Neuronal stem cell (in vitro differentiated cells): ENCODE measurements at regions not wholly inside any gene's neighbourhood (a gene's known extent, or its start where the extent isn't known, plus 50 kb on each side); places are given as distances from the start of the nearest gene placed in this dataset.
A peak's percentile ranks its signal among the peaks of the same experiment; 100 is the strongest.

ENCODE experiments used
- DNase-seq: peaks from one replicate; pipeline ENCODE4 v3.0.0-alpha.2; 2013; ENCODE audit warnings: low spot score
- H2AFZ ChIP-seq: one replicate; pipeline ENCODE4 v1.6.1; 2013; ENCODE audit warnings: mild to moderate bottlenecking, low read length, inconsistent platforms
- H2AK5ac ChIP-seq: 2 replicates; pipeline ENCODE4 v1.6.1; 2013; ENCODE audit warnings: low read depth, mild to moderate bottlenecking, inconsistent platforms, low read length, moderate library complexity, mixed read lengths
- H2BK120ac ChIP-seq: 2 replicates; pipeline ENCODE4 v1.6.1; 2013; ENCODE audit warnings: low read depth, mild to moderate bottlenecking, inconsistent platforms, low read length, moderate library complexity, mixed read lengths
- H2BK12ac ChIP-seq: one replicate; pipeline ENCODE4 v1.6.1; 2013; ENCODE audit warnings: low read length, inconsistent platforms
- H2BK15ac ChIP-seq: 2 replicates; pipeline ENCODE4 v1.6.1; 2013; ENCODE audit warnings: mild to moderate bottlenecking, low read length, inconsistent platforms, mixed read lengths
- H2BK5ac ChIP-seq: one replicate; pipeline ENCODE4 v1.6.1; 2013; ENCODE audit warnings: inconsistent platforms, mild to moderate bottlenecking, low read length, moderate library complexity
- H3K14ac ChIP-seq: one replicate; pipeline ENCODE4 v1.6.1; 2013; ENCODE audit warnings: low read length, inconsistent platforms
- H3K18ac ChIP-seq: 2 replicates; pipeline ENCODE4 v1.6.1; 2013; ENCODE audit warnings: low read length, inconsistent platforms
- H3K23ac ChIP-seq: 2 replicates; pipeline ENCODE4 v1.6.1; 2013; ENCODE audit warnings: low read depth, mild to moderate bottlenecking, mixed read lengths, low read length, inconsistent platforms; ENCODE audit not compliant: poor library complexity
- H3K27ac ChIP-seq: replicated peaks from 3 replicates; pipeline ENCODE4 v1.5.1; 2013; ENCODE audit warnings: low read length, inconsistent platforms
- H3K27me3 ChIP-seq, 3 experiments: 2 replicates each; pipeline ENCODE4 v1.6.1; 2013; ENCODE audit warnings: low read length in 3 of 3, mild to moderate bottlenecking in 2 of 3, inconsistent platforms in 1 of 3, low read depth in 1 of 3, mixed read lengths in 1 of 3, moderate library complexity in 1 of 3; ENCODE audit not compliant: control insufficient read depth in 3 of 3, insufficient read depth in 3 of 3
- H3K36me3 ChIP-seq, 2 donors: replicated peaks in 1 of 2; 2 replicates each; pipeline ENCODE4 v1.6.1; 2013; ENCODE audit warnings: low read length in 2 of 2; ENCODE audit not compliant: control insufficient read depth in 2 of 2, insufficient read depth in 2 of 2
- H3K4ac ChIP-seq: 2 replicates; pipeline ENCODE4 v1.6.1; 2013; ENCODE audit warnings: inconsistent platforms, mild to moderate bottlenecking, low read length, moderate library complexity
- H3K4me1 ChIP-seq, 2 donors: 1 replicate in 1 of 2; 2 replicates in 1 of 2; pipeline ENCODE4 v1.6.1; 2013; ENCODE audit warnings: low read length in 2 of 2, low read depth in 1 of 2; ENCODE audit not compliant: control insufficient read depth in 2 of 2, insufficient read depth in 1 of 2
- H3K4me2 ChIP-seq: one replicate; pipeline ENCODE4 v1.6.1; 2013; ENCODE audit warnings: mild to moderate bottlenecking, low read length, inconsistent platforms; ENCODE audit not compliant: insufficient read depth, poor library complexity, severe bottlenecking
- H3K4me3 ChIP-seq, 2 donors: 2 replicates each; pipeline ENCODE4 v1.5.1; 2013; ENCODE audit warnings: low read length in 2 of 2, mild to moderate bottlenecking in 2 of 2, inconsistent platforms in 1 of 2, moderate library complexity in 1 of 2
- H3K79me1 ChIP-seq: one replicate; pipeline ENCODE4 v1.6.1; 2013; ENCODE audit warnings: low read depth, mild to moderate bottlenecking, inconsistent platforms, low read length, moderate library complexity
- H3K9ac ChIP-seq: one replicate; pipeline ENCODE4 v1.6.1; 2013; ENCODE audit warnings: mild to moderate bottlenecking, low read depth, low read length, inconsistent platforms; ENCODE audit not compliant: poor library complexity
- H3K9me3 ChIP-seq, 2 donors: replicated peaks in 1 of 2; 2 replicates each; pipeline versions ENCODE3 to v1.6.1; 2013; ENCODE audit warnings: low read length in 2 of 2, mild to moderate bottlenecking in 2 of 2, inconsistent platforms in 1 of 2, low read depth in 1 of 2, mixed read lengths in 1 of 2, moderate library complexity in 1 of 2; ENCODE audit not compliant: control insufficient read depth in 2 of 2, insufficient read depth in 1 of 2
- H4K8ac ChIP-seq: one replicate; pipeline ENCODE4 v1.6.1; 2013; ENCODE audit warnings: low read depth, mild to moderate bottlenecking, inconsistent platforms, low read length, moderate library complexity
- H4K91ac ChIP-seq: one replicate; pipeline ENCODE4 v1.6.1; 2013; ENCODE audit warnings: low read length, low read depth, mild to moderate bottlenecking, inconsistent platforms; ENCODE audit not compliant: poor library complexity
- WGBS, 2 donors: extraction: QIAGEN DNeasy Blood & Tissue Kit; methylation state at CpG; one replicate each; pipeline ENCODE4 v1.1.7; 2013; ENCODE audit warnings: missing lambda C conversion rate in 2 of 2, mixed read lengths in 1 of 2; ENCODE audit not compliant: insufficient read length in 2 of 2, insufficient replicate concordance in 1 of 2; ENCODE audit errors: extremely low coverage in 2 of 2; 5-methylcytosine and 5-hydroxymethylcytosine counted together

DNA sequence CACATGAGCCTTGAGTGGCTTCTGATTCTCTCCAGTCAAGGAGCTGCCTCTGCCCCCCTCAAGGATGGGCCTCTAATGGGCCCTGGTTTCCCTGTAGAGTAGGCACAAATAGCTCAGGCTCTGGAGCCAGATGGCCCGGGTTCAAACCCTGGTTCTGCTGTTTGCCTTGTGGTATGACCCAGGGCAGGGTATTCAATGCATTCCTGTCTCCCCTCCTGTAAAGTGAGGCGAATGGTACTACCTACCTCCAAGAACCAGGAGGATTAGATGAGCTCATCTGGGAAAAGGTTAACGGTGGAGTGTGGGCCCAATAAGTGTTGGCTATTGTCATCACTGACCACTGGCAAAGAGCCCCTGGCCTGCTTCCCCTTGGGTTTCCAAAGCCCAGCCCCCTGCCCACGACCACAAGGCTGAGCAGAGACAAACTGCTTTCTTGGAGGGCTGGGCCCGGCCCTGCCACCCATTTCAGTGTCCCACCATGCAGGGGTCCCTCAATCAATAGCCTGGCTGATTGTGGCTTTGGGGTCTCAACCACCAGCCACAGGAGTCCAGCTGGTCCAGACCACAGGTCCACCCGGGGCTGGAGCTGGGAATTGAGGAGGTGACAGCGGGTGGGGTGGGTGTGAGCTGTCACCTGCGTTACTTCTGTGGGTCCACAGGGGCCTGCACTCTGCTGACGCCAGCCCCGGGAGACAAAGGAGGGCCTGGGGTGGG, 115.6 kb upstream of the RUNX3 start:
- no peak overlapping the region for H4K8ac ChIP-seq
- no peak overlapping the region for H2BK15ac ChIP-seq
- no peak overlapping the region for H3K4me3 ChIP-seq
- H2BK12ac ChIP-seq = no peak overlapping the region
- DNase-seq = no peak
- H2AK5ac ChIP-seq = no peak overlapping the region
- H2AFZ ChIP-seq = no peak overlapping the region
- WGBS, 2 donors = no CpG with 5 or more reads among the region's 10 CpGs
- H2BK5ac ChIP-seq = no peak overlapping the region
- H2BK120ac ChIP-seq = no peak overlapping the region
- peaks cover 0 to 7% of the 10 kb centered on the region in 2 donors for H3K4me1 ChIP-seq
- H3K27ac ChIP-seq = no peak overlapping the region
- H3K4ac ChIP-seq = no peak overlapping the region
- H3K14ac ChIP-seq = no peak overlapping the region
- peak overlapping the region; percentile 21 for H3K18ac ChIP-seq
- no peaks in the 10 kb centered on the region for H3K36me3 ChIP-seq
- no peaks in the 10 kb centered on the region for H3K9me3 ChIP-seq
- H4K91ac ChIP-seq = no peak overlapping the region
- peaks cover 0 to 37% (median 0%) of the 10 kb centered on the region in 3 experiments for H3K27me3 ChIP-seq
- H3K79me1 ChIP-seq = no peaks in the 10 kb centered on the region
- H3K4me2 ChIP-seq = no peak overlapping the region
- no peak overlapping the region for H3K23ac ChIP-seq
- no peak overlapping the region for H3K9ac ChIP-seq

DNA sequence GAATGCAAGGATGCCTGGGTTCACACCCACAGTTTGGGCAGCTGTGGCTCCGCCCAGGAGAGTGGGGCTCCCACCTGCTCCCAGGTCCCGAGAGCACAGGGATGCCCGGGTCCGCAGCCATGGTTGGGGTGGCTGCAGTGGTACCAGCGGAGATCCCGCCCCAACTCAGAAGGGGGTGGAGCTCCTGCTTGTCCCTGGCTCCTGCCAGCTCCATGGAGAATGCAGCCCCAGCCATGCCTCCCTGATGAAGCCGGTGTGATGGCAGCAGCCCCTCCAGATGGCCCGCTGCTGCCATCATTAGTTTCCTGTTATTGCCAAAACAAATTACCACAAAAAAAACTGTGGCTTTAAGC, 113.1 kb upstream of the RUNX3 start:
- Histone ChIP-seq H4K91ac (no peak overlapping the region), H3K4me1 (peaks cover 0 to 5% of the 10 kb centered on the region in 2 donors)
- no CpG with 5 or more reads among the region's 8 CpGs for WGBS, 2 donors

GRCh38 chr1:25042331-25043227, 112.5 kb upstream of the RUNX3 start:
- Histone ChIP-seq H2AFZ (no peak overlapping the region), H3K9ac (peak overlapping the region; percentile 47), H3K79me1 (no peaks in the 10 kb centered on the region), H2AK5ac (peak overlapping the region; percentile 33), H3K4ac (no peak overlapping the region), H4K8ac (no peak overlapping the region), H3K4me3 (no peak overlapping the region), H3K14ac (no peak overlapping the region), H4K91ac (peak overlapping the region; percentile 38), H2BK12ac (peak overlapping the region; percentile 24), H3K23ac (peak overlapping the region; percentile 9), H3K27me3 (peaks cover 0 to 15% (median 0%) of the 10 kb centered on the region in 3 experiments), H3K9me3 (no peaks in the 10 kb centered on the region), H3K4me1 (peaks cover 0 to 5% of the 10 kb centered on the region in 2 donors), H3K36me3 (no peaks in the 10 kb centered on the region), H2BK15ac (peak overlapping the region; percentile 46), H3K27ac (no peak overlapping the region), H3K18ac (peak overlapping the region; percentile 55), H2BK120ac (peak overlapping the region; percentile 7), H2BK5ac (peak overlapping the region; percentile 42), H3K4me2 (no peak overlapping the region)
- no CpG with 5 or more reads among the region's 13 CpGs for WGBS, 2 donors
- no peak for DNase-seq

More for the DNA sequence above, 113.1 kb upstream of the RUNX3 start:
- Histone ChIP-seq H3K27ac (no peak overlapping the region), H2BK120ac (peak overlapping the region; percentile 7), H3K36me3 (no peaks in the 10 kb centered on the region), H2AFZ (no peak overlapping the region), H3K14ac (no peak overlapping the region), H3K9me3 (no peaks in the 10 kb centered on the region), H3K4ac (no peak overlapping the region), H2AK5ac (peak overlapping the region; percentile 33), H3K18ac (no peak overlapping the region), H2BK5ac (peak overlapping the region; percentile 42), H3K4me3 (no peak overlapping the region), H2BK12ac (no peak overlapping the region), H2BK15ac (peak overlapping the region; percentile 46), H4K8ac (no peak overlapping the region), H3K9ac (no peak overlapping the region), H3K79me1 (no peaks in the 10 kb centered on the region), H3K4me2 (no peak overlapping the region), H3K23ac (no peak overlapping the region), H3K27me3 (peaks cover 0 to 18% (median 0%) of the 10 kb centered on the region in 3 experiments)
- DNase-seq = no peak

DNA sequence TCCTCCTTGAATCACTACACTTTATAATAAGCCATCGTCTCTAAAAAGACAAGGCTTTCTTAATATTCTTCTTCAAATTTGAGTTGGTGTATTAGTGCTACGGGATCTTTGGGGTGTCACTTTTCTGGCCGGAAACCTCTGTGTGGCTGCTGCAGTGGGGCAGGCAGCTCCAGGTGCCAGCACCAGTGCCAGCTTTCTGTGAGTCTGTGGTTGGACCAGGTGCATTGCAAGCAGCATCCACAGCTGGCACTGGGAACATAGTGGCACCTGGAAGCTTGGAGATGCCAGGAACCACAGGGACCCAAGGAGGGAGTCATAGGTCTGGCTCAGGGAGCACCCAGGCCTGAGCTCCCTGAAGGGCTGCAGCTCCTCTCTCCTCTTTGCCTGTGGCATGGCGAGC, 111.8 kb upstream of the RUNX3 start:
- Histone ChIP-seq H2BK5ac (peak overlapping the region; percentile 42), H3K4ac (no peak overlapping the region), H3K4me2 (no peak overlapping the region), H3K4me3 (no peak overlapping the region), H3K9ac (no peak overlapping the region), H3K79me1 (no peaks in the 10 kb centered on the region), H4K8ac (no peak overlapping the region), H2BK12ac (peak overlapping the region; percentile 24), H3K4me1 (peaks cover 0 to 5% of the 10 kb centered on the region in 2 donors), H3K27me3 (peaks cover 0 to 8% (median 0%) of the 10 kb centered on the region in 3 experiments), H2AFZ (no peak overlapping the region), H3K27ac (no peak overlapping the region), H2BK15ac (no peak overlapping the region), H3K36me3 (no peaks in the 10 kb centered on the region), H3K14ac (no peak overlapping the region), H2AK5ac (no peak overlapping the region), H3K9me3 (no peaks in the 10 kb centered on the region), H2BK120ac (no peak overlapping the region), H4K91ac (no peak overlapping the region), H3K18ac (peak overlapping the region; percentile 18), H3K23ac (no peak overlapping the region)
- WGBS, 2 donors = no CpG with 5 or more reads among the region's 4 CpGs
- no peak for DNase-seq
